ENCODE measurements at regions not wholly inside any gene's neighbourhood (a gene's known extent, or its start where the extent isn't known, plus 50 kb on each side); places are given as distances from the start of the nearest gene placed in this dataset.

DNA sequence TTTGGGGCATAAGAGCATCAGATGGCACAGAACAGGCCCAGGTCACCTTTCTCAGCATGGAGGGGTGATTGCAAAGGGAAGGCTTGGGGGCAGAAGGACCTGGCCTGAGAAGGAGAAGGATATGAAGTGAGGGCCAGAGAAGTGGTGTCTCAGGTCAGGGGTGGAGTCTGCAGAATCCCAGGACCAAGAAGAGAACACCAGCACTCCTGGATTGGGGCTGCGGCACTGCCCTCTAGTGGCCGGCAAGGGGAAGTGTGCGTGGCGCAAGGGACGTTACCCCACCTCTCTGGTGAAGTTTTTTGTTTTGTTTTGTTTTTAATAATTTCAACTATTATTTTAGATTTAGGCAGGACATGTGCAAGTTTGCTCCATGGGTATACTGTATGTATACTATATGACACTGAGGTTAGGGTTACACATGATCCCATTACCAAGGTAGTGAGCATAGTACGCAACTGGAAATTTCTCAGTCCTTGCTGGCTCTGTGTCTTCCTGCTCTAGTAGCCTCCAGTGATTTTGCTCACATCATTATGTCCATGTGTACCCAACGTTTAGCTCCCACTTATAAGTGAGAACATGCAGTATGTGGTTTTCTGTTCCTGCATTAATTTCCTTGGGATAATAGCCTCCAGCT lies 1548.6 kb downstream of the EFNA5 start:
- TF ChIP-seq EZH2 (IDR thresholded peaks at IDR 0.05; ENCODE audit: borderline replicate concordance, low read depth, low read length, poor library complexity, severe bottlenecking), result no peak
- peak; percentile 81 for TF ChIP-seq CTCF (conservative IDR thresholded peaks at IDR 0.05; ENCODE audit: low read depth, low read length)

Measured in A673 (cell line).